ENCODE measurements at regions not wholly inside any gene's neighbourhood (a gene's known extent, or its start where the extent isn't known, plus 50 kb on each side); places are given as distances from the start of the nearest gene placed in this dataset.

DNA sequence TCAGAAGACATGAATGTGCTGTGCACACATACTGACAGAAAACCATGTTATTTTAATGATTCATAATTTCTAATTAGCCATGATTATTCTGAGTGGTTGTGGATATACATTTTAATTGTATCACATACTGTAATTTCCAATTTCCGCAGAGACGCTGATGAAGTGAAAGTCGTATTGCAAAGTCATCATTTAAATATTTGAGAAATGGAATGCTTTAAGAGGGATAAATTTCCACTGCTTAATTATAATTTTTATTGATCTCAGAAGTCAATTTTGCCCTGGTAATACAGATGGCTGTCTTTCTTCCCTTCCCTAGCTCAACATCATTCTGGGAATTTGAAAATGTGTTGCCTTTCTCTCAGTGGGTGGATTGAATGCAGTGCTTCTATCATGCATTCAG is 819.3 kb downstream of the ROBO2 start:
- TF ChIP-seq EZH2phosphoT487 (conservative IDR thresholded peaks at IDR 0.05; ENCODE audit: low read length): no peak
- TF ChIP-seq, protein P1, sequence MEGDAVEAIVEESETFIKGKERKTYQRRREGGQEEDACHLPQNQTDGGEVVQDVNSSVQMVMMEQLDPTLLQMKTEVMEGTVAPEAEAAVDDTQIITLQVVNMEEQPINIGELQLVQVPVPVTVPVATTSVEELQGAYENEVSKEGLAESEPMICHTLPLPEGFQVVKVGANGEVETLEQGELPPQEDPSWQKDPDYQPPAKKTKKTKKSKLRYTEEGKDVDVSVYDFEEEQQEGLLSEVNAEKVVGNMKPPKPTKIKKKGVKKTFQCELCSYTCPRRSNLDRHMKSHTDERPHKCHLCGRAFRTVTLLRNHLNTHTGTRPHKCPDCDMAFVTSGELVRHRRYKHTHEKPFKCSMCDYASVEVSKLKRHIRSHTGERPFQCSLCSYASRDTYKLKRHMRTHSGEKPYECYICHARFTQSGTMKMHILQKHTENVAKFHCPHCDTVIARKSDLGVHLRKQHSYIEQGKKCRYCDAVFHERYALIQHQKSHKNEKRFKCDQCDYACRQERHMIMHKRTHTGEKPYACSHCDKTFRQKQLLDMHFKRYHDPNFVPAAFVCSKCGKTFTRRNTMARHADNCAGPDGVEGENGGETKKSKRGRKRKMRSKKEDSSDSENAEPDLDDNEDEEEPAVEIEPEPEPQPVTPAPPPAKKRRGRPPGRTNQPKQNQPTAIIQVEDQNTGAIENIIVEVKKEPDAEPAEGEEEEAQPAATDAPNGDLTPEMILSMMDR (IDR thresholded peaks at IDR 0.05; ENCODE audit: insufficient read depth, low read length, poor library complexity, severe bottlenecking): no peak
- no peak overlapping the region for H3K4me2 ChIP-seq (ENCODE audit: low read depth, low read length, poor library complexity, severe bottlenecking)
- H3K4me3 ChIP-seq (ENCODE audit: insufficient read depth, low read length, poor library complexity, severe bottlenecking): no peak overlapping the region
- no peaks in the 10 kb centered on the region for H3K9me3 ChIP-seq (ENCODE audit: insufficient read depth, low read length)
- no peaks in the 10 kb centered on the region for H3K36me3 ChIP-seq (ENCODE audit: low read length)
- no peak overlapping the region for H2AFZ ChIP-seq (ENCODE audit: low read depth, low read length, severe bottlenecking)
- H3K27me3 ChIP-seq (ENCODE audit: low read length): no peaks in the 10 kb centered on the region
- no peaks in the 10 kb centered on the region for H3K9me2 ChIP-seq (replicated peaks; ENCODE audit: insufficient read depth, low read length)
- no peaks in the 10 kb centered on the region for H4K20me1 ChIP-seq (ENCODE audit: low read depth, low read length)
- H3K79me2 ChIP-seq (ENCODE audit: insufficient read depth, low read length): no peaks in the 10 kb centered on the region
- no peaks in the 10 kb centered on the region for H3F3A ChIP-seq (ENCODE audit: insufficient read depth)
- no peak overlapping the region for H3K9ac ChIP-seq (ENCODE audit: low read length)
- no peak overlapping the region for H3K27ac ChIP-seq (ENCODE audit: low read depth, low read length)

DNA sequence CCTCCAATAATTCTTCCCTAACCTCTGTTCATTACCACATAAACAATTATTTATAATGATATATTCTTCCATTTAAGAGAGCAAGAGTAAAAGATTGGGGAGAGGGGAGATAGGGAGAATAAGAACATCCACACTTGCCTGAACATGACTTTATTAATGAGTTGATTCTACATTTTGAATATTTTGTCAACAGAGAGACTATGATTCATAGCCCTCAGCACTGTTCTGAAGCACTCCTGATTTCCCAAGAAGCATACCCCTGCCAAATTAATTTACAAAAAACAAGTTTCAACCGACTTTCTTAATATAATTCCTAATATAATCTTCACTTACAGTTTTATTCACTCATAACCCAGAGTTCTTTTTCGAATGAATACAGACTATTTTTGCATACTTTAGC is 828.8 kb downstream of the ROBO2 start:
- Histone ChIP-seq H3K4me2 (ENCODE audit: low read depth, low read length, poor library complexity, severe bottlenecking) (no peak overlapping the region), H3K9me2 (replicated peaks; ENCODE audit: insufficient read depth, low read length) (no peaks in the 10 kb centered on the region), H2AFZ (ENCODE audit: low read depth, low read length, severe bottlenecking) (no peak overlapping the region), H3F3A (ENCODE audit: insufficient read depth) (no peaks in the 10 kb centered on the region), H3K27me3 (ENCODE audit: low read length) (no peaks in the 10 kb centered on the region), H3K4me3 (ENCODE audit: insufficient read depth, low read length, poor library complexity, severe bottlenecking) (no peak overlapping the region), H3K36me3 (ENCODE audit: low read length) (no peaks in the 10 kb centered on the region), H3K9me3 (ENCODE audit: insufficient read depth, low read length) (no peaks in the 10 kb centered on the region), H4K20me1 (ENCODE audit: low read depth, low read length) (no peaks in the 10 kb centered on the region), H3K9ac (ENCODE audit: low read length) (no peak overlapping the region), H3K27ac (ENCODE audit: low read depth, low read length) (no peak overlapping the region), H3K79me2 (ENCODE audit: insufficient read depth, low read length) (no peaks in the 10 kb centered on the region)
- TF ChIP-seq EZH2phosphoT487 (conservative IDR thresholded peaks at IDR 0.05; ENCODE audit: low read length): no peak
- TF ChIP-seq, protein P1 (IDR thresholded peaks at IDR 0.05; ENCODE audit: insufficient read depth, low read length, poor library complexity, severe bottlenecking): no peak

DNA sequence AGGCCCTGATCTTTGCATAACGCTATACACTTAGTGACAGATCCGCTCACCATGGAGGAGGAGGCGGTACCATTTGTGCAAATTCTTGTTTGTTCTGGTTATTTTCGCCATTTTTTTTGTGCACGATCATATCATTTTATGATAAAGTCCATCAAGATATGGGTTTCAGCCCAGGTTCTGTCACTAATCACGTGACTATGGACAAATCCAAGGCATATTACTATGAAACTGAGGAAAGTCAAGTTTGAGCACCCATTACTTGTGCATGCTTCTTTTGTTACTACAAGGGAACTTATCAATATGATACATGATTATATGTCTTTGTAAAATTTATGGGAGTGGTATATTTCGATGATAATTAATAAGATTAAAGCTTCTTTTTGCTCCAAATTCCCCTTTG is 829.5 kb downstream of the ROBO2 start:
- Histone ChIP-seq H3K4me2 (ENCODE audit: low read depth, low read length, poor library complexity, severe bottlenecking) (no peak overlapping the region), H3K9ac (ENCODE audit: low read length) (no peak overlapping the region), H4K20me1 (ENCODE audit: low read depth, low read length) (no peaks in the 10 kb centered on the region), H3K79me2 (ENCODE audit: insufficient read depth, low read length) (no peaks in the 10 kb centered on the region), H2AFZ (ENCODE audit: low read depth, low read length, severe bottlenecking) (no peak overlapping the region), H3K9me3 (ENCODE audit: insufficient read depth, low read length) (no peaks in the 10 kb centered on the region), H3K4me3 (ENCODE audit: insufficient read depth, low read length, poor library complexity, severe bottlenecking) (no peak overlapping the region), H3K27ac (ENCODE audit: low read depth, low read length) (no peak overlapping the region), H3F3A (ENCODE audit: insufficient read depth) (no peaks in the 10 kb centered on the region), H3K9me2 (replicated peaks; ENCODE audit: insufficient read depth, low read length) (no peaks in the 10 kb centered on the region), H3K36me3 (ENCODE audit: low read length) (no peaks in the 10 kb centered on the region), H3K27me3 (ENCODE audit: low read length) (no peaks in the 10 kb centered on the region)
- TF ChIP-seq EZH2phosphoT487 (conservative IDR thresholded peaks at IDR 0.05; ENCODE audit: low read length): no peak
- TF ChIP-seq, protein P1 (IDR thresholded peaks at IDR 0.05; ENCODE audit: insufficient read depth, low read length, poor library complexity, severe bottlenecking): no peak
